Prostate gland (tissue), 2 donors: ENCODE measurements at regions not wholly inside any gene's neighbourhood (a gene's known extent, or its start where the extent isn't known, plus 50 kb on each side); places are given as distances from the start of the nearest gene placed in this dataset.

Experiments
- POLR2A ChIP-seq: fragments of 450-650 bp; IDR thresholded peaks from one replicate; pipeline ENCODE4 v1.6.1; 2016; ENCODE audit warnings: antibody characterized with exemption, mild to moderate bottlenecking
- POLR2AphosphoS5 ChIP-seq: sonication (generic); formaldehyde crosslinking; IDR thresholded peaks from one replicate; pipeline ENCODE4 v1.6.1; 2017; ENCODE audit warnings: antibody characterized with exemption
- TF ChIP-seq, protein P1 (sequence below), 4 experiments: fragments of 200-600 bp in 2 of 4; fragments of 450-650 bp in 2 of 4; sonication (generic) in 2 of 4; IDR thresholded peaks; 1 replicate in 3 of 4; 2 replicates in 1 of 4; pipeline ENCODE4 v1.5.1; 2016 to 2019; ENCODE audit warnings: antibody characterized with exemption in 4 of 4, mild to moderate bottlenecking in 2 of 4, moderate library complexity in 2 of 4

DNA sequence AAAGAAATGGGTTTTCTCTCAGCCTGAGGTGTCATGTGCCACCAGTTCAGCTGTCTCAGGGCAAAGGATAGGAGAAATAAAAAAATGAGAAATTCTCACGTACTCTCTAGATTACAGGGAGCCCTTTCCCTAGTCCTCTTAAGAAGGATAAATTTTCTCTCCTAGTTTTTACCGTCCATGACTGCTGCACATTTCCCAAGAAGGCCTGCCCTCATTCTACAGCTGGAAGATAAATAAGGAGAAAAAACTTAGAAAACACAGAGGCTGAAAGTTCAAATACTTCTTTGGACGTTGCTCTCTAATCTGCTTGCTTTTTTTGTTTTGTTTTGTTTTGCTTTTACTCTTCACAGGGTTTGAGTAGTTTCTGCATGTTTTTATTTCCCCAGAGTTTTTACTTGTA lies 211.9 kb downstream of the DCAF12L2 start:
- TF ChIP-seq, protein P1, sequence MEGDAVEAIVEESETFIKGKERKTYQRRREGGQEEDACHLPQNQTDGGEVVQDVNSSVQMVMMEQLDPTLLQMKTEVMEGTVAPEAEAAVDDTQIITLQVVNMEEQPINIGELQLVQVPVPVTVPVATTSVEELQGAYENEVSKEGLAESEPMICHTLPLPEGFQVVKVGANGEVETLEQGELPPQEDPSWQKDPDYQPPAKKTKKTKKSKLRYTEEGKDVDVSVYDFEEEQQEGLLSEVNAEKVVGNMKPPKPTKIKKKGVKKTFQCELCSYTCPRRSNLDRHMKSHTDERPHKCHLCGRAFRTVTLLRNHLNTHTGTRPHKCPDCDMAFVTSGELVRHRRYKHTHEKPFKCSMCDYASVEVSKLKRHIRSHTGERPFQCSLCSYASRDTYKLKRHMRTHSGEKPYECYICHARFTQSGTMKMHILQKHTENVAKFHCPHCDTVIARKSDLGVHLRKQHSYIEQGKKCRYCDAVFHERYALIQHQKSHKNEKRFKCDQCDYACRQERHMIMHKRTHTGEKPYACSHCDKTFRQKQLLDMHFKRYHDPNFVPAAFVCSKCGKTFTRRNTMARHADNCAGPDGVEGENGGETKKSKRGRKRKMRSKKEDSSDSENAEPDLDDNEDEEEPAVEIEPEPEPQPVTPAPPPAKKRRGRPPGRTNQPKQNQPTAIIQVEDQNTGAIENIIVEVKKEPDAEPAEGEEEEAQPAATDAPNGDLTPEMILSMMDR (IDR thresholded peaks at IDR 0.05) = no peak
- TF ChIP-seq POLR2A = no peak
- TF ChIP-seq POLR2AphosphoS5 = no peak
